Neutrophil (primary cell): ENCODE measurements at regions not wholly inside any gene's neighbourhood (a gene's known extent, or its start where the extent isn't known, plus 50 kb on each side); places are given as distances from the start of the nearest gene placed in this dataset.

Experiments
- H3K27ac ChIP-seq: fragments of 200-600 bp; sonication (generic); 2 replicates; pipeline ENCODE4 v1.5.1; 2016; ENCODE audit warnings: mild to moderate bottlenecking, moderate library complexity
- H3K27me3 ChIP-seq: fragments of 200-600 bp; sonication (generic); 2 replicates; pipeline ENCODE4 v1.6.0; 2016; ENCODE audit warnings: mild to moderate bottlenecking
- H3K36me3 ChIP-seq: fragments of 200-600 bp; sonication (generic); 2 replicates; pipeline ENCODE4 v1.5.1; 2017
- H3K4me1 ChIP-seq, 2 experiments: fragments of 200-600 bp in 1 of 2; sonication (generic) in 1 of 2; 1 replicate in 1 of 2; 2 replicates in 1 of 2; pipeline versions ENCODE4 v1.5.1 to v1.6.1; 2013 to 2016; ENCODE audit warnings: low read depth in 1 of 2, low read length in 1 of 2, mild to moderate bottlenecking in 1 of 2, moderate library complexity in 1 of 2; ENCODE audit not compliant: control insufficient read depth in 1 of 2, insufficient read depth in 1 of 2
- H3K4me3 ChIP-seq, 2 experiments: fragments of 200-600 bp in 1 of 2; sonication (generic) in 1 of 2; 1 replicate in 1 of 2; 2 replicates in 1 of 2; pipeline ENCODE4 v1.5.1; 2013 to 2016; ENCODE audit warnings: low read depth in 1 of 2, low read length in 1 of 2, mild to moderate bottlenecking in 1 of 2, moderate library complexity in 1 of 2
- H3K9me3 ChIP-seq: fragments of 200-600 bp; sonication (generic); 2 replicates; pipeline ENCODE4 v1.5.1; 2016
- TF ChIP-seq, protein P1 (sequence below): fragments of 200-600 bp; sonication (generic); IDR thresholded peaks from 2 replicates; pipeline ENCODE4 v1.5.1; 2016; ENCODE audit warnings: antibody characterized with exemption

- Histone ChIP-seq H3K36me3 (no peaks in the 10 kb centered on the region), H3K27ac (no peak overlapping the region), H3K4me3 (no peak overlapping the region), H3K4me1 (peaks cover 6% of the 10 kb centered on the region in 2 experiments), H3K27me3 (no peaks in the 10 kb centered on the region), H3K9me3 (no peaks in the 10 kb centered on the region)
- TF ChIP-seq, protein P1, sequence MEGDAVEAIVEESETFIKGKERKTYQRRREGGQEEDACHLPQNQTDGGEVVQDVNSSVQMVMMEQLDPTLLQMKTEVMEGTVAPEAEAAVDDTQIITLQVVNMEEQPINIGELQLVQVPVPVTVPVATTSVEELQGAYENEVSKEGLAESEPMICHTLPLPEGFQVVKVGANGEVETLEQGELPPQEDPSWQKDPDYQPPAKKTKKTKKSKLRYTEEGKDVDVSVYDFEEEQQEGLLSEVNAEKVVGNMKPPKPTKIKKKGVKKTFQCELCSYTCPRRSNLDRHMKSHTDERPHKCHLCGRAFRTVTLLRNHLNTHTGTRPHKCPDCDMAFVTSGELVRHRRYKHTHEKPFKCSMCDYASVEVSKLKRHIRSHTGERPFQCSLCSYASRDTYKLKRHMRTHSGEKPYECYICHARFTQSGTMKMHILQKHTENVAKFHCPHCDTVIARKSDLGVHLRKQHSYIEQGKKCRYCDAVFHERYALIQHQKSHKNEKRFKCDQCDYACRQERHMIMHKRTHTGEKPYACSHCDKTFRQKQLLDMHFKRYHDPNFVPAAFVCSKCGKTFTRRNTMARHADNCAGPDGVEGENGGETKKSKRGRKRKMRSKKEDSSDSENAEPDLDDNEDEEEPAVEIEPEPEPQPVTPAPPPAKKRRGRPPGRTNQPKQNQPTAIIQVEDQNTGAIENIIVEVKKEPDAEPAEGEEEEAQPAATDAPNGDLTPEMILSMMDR, result no peak
These were observed 51.0 kb upstream of the SEPTIN5 start for GRCh38 chr22:19663286-19663815.

DNA sequence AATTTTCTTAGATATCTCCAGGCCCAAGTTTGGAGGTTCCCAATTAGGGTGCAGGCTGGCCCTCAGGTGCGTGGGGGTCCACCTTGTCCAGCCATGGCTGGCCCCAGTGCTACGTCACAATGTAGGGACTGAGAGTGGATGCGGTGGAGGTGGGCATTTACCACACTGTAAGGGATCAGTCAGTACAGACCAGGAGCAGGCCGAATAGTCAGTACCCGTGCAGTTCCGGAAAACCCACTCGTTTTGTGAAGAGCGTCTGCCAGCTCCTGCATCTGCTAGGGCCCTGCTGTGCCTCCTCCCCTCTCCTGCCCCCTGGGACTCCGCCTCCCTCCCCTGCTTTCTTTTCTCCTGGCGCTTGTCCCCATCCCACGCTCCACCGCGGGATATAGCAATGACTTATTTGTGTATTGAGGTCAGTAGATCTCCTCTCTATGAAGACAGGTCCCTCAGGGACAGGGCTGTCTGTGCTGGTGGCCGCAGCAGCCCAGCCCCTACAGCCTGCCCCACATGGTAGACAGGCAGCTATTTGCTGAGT is 50.4 kb upstream of the SEPTIN5 start:
- H3K4me3 ChIP-seq, result no peak overlapping the region
- TF ChIP-seq, protein P1, result no peak
- no peaks in the 10 kb centered on the region for H3K9me3 ChIP-seq
- H3K4me1 ChIP-seq, result peaks cover 6 to 7% of the 10 kb centered on the region in 2 experiments
- H3K36me3 ChIP-seq, result no peaks in the 10 kb centered on the region
- H3K27ac ChIP-seq, result no peak overlapping the region
- no peaks in the 10 kb centered on the region for H3K27me3 ChIP-seq

DNA sequence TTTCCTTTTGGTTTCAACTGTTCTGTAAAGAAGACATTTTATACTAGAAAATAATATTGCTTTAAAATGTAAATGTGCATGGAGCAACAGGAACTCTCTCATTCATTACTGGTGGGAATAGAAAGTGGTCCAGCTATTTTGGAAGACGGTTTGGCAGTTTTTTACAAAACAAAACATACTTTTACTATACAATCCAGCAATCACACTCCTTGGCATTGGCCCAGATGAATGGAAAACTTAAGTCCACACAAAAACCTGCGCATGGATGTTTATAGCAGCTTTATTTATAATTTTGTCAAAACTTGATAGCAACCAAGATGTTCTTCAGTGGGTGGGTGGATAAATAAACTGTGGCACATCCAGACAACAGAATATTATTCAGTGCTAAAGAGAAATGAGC is 49.9 kb upstream of the SEPTIN5 start:
- Histone ChIP-seq H3K36me3 (no peaks in the 10 kb centered on the region), H3K27ac (no peak overlapping the region), H3K9me3 (no peaks in the 10 kb centered on the region), H3K27me3 (no peaks in the 10 kb centered on the region), H3K4me3 (no peak overlapping the region), H3K4me1 (peaks cover 6 to 7% of the 10 kb centered on the region in 2 experiments)
- TF ChIP-seq, protein P1, result no peak
